ENCODE measurements at regions not wholly inside any gene's neighbourhood (a gene's known extent, or its start where the extent isn't known, plus 50 kb on each side); places are given as distances from the start of the nearest gene placed in this dataset.

- Histone ChIP-seq H3K4me2 (ENCODE audit: low read length, poor library complexity, severe bottlenecking) (no peak overlapping the region), H3K4me3 (ENCODE audit: insufficient read depth in 1 of 2, low read depth in 1 of 2, low read length in 2 of 2) (no peak overlapping the region), H3K9ac (ENCODE audit: low read length) (no peak overlapping the region), H2BK15ac (ENCODE audit: low read depth, poor library complexity, severe bottlenecking) (no peak overlapping the region), H4K8ac (ENCODE audit: low read length) (no peak overlapping the region), H2BK120ac (ENCODE audit: low read depth, low read length) (no peak overlapping the region), H3K23ac (ENCODE audit: low read length in 2 of 2) (no peak overlapping the region), H3K4ac (ENCODE audit: low read depth in 1 of 2, low read length in 2 of 2) (no peak overlapping the region), H3K27me3 (ENCODE audit: control insufficient read depth in 1 of 2, insufficient read depth in 1 of 2, low read length in 2 of 2) (peaks cover 0 to 4% of the 10 kb centered on the region in 2 experiments), H2AK5ac (ENCODE audit: low read length, severe bottlenecking) (no peak overlapping the region), H2BK12ac (ENCODE audit: low read length in 2 of 2) (no peak overlapping the region), H4K91ac (ENCODE audit: low read length) (no peak overlapping the region), H3K9me3 (ENCODE audit: control insufficient read depth, low read length) (no peaks in the 10 kb centered on the region), H3K4me1 (ENCODE audit: control insufficient read depth, insufficient read depth, low read depth, low read length) (no peaks in the 10 kb centered on the region), H3K27ac (ENCODE audit: low read length, poor library complexity, severe bottlenecking) (no peak overlapping the region), H3K18ac (ENCODE audit: low read depth in 1 of 2, low read length in 2 of 2) (no peak overlapping the region), H3K79me1 (replicated peaks; ENCODE audit: low read length, poor library complexity, severe bottlenecking) (no peaks in the 10 kb centered on the region), H2AFZ (ENCODE audit: low read depth, low read length) (no peak overlapping the region), H3K36me3 (ENCODE audit: control insufficient read depth in 1 of 2, insufficient read depth in 2 of 2, low read depth in 1 of 2, low read length in 2 of 2) (no peaks in the 10 kb centered on the region), H2BK5ac (ENCODE audit: low read depth, low read length, poor library complexity, severe bottlenecking) (no peak overlapping the region), H3K14ac (ENCODE audit: low read length in 2 of 2) (no peak overlapping the region)
- DNase-seq: no peak
- WGBS: 29% methylated on average over 1 of the region's 2 CpGs
These were observed 109.6 kb upstream of the IRX6 start for GRCh38 chr16:55214412-55214811.

- Histone ChIP-seq H3K4me3 (ENCODE audit: insufficient read depth in 1 of 2, low read depth in 1 of 2, low read length in 2 of 2) (no peak overlapping the region), H3K4me1 (ENCODE audit: control insufficient read depth, insufficient read depth, low read depth, low read length) (no peaks in the 10 kb centered on the region), H2BK120ac (ENCODE audit: low read depth, low read length) (no peak overlapping the region), H2BK5ac (ENCODE audit: low read depth, low read length, poor library complexity, severe bottlenecking) (no peak overlapping the region), H3K4me2 (ENCODE audit: low read length, poor library complexity, severe bottlenecking) (no peak overlapping the region), H3K36me3 (ENCODE audit: control insufficient read depth in 1 of 2, insufficient read depth in 2 of 2, low read depth in 1 of 2, low read length in 2 of 2) (no peaks in the 10 kb centered on the region), H4K91ac (ENCODE audit: low read length) (no peak overlapping the region), H2AK5ac (ENCODE audit: low read length, severe bottlenecking) (no peak overlapping the region), H3K4ac (ENCODE audit: low read depth in 1 of 2, low read length in 2 of 2) (no peak overlapping the region), H3K9ac (ENCODE audit: low read length) (no peak overlapping the region), H3K9me3 (ENCODE audit: control insufficient read depth, low read length) (no peaks in the 10 kb centered on the region), H2BK12ac (ENCODE audit: low read length in 2 of 2) (no peak overlapping the region), H2BK15ac (ENCODE audit: low read depth, poor library complexity, severe bottlenecking) (no peak overlapping the region), H2AFZ (ENCODE audit: low read depth, low read length) (no peak overlapping the region), H3K18ac (ENCODE audit: low read depth in 1 of 2, low read length in 2 of 2) (no peak overlapping the region), H3K27me3 (ENCODE audit: control insufficient read depth in 1 of 2, insufficient read depth in 1 of 2, low read length in 2 of 2) (peaks cover 0 to 4% of the 10 kb centered on the region in 2 experiments), H3K23ac (ENCODE audit: low read length in 2 of 2) (no peak overlapping the region), H3K27ac (ENCODE audit: low read length, poor library complexity, severe bottlenecking) (no peak overlapping the region), H3K14ac (ENCODE audit: low read length in 2 of 2) (no peak overlapping the region), H3K79me1 (replicated peaks; ENCODE audit: low read length, poor library complexity, severe bottlenecking) (no peaks in the 10 kb centered on the region), H4K8ac (ENCODE audit: low read length) (no peak overlapping the region)
- no peak for DNase-seq
- 90% methylated on average over 3 of the region's 5 CpGs for WGBS
These were observed 109.0 kb upstream of the IRX6 start for GRCh38 chr16:55214974-55215494.

DNA sequence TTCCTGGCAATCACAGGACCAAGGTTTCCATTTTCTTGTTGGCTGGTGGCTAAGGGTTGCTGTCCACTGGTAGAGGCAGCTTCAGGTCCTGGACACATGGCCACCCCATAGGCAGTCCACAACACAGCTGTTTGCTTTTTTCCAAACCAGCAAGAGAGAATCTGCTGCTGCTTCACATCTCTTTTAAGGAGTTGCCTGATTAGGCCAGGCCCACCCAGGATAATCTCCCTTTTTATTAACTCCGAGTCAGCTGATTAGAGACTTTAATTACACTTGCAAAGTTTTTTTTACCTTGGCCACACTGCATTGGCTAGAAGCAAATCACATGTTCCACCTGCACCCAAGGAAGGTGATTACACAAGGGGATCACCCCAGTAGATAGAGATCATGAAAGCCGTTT lies 106.6 kb upstream of the IRX6 start:
- no peak overlapping the region for H2BK5ac ChIP-seq (ENCODE audit: low read depth, low read length, poor library complexity, severe bottlenecking)
- H3K14ac ChIP-seq (ENCODE audit: low read length in 2 of 2): no peak overlapping the region
- H3K9me3 ChIP-seq (ENCODE audit: control insufficient read depth, low read length): no peaks in the 10 kb centered on the region
- no peak overlapping the region for H2AK5ac ChIP-seq (ENCODE audit: low read length, severe bottlenecking)
- no peak overlapping the region for H4K91ac ChIP-seq (ENCODE audit: low read length)
- no peak for DNase-seq
- no peaks in the 10 kb centered on the region for H3K36me3 ChIP-seq (ENCODE audit: control insufficient read depth in 1 of 2, insufficient read depth in 2 of 2, low read depth in 1 of 2, low read length in 2 of 2)
- H3K4me2 ChIP-seq (ENCODE audit: low read length, poor library complexity, severe bottlenecking): no peak overlapping the region
- H3K79me1 ChIP-seq (replicated peaks; ENCODE audit: low read length, poor library complexity, severe bottlenecking): no peaks in the 10 kb centered on the region
- H3K18ac ChIP-seq (ENCODE audit: low read depth in 1 of 2, low read length in 2 of 2): no peak overlapping the region
- WGBS: 82% methylated on average over 1 of the region's 2 CpGs
- H2BK15ac ChIP-seq (ENCODE audit: low read depth, poor library complexity, severe bottlenecking): no peak overlapping the region
- no peaks in the 10 kb centered on the region for H3K4me1 ChIP-seq (ENCODE audit: control insufficient read depth, insufficient read depth, low read depth, low read length)
- H2BK120ac ChIP-seq (ENCODE audit: low read depth, low read length): no peak overlapping the region
- H3K23ac ChIP-seq (ENCODE audit: low read length in 2 of 2): no peak overlapping the region
- peaks cover 0 to 4% of the 10 kb centered on the region in 2 experiments for H3K27me3 ChIP-seq (ENCODE audit: control insufficient read depth in 1 of 2, insufficient read depth in 1 of 2, low read length in 2 of 2)
- H2BK12ac ChIP-seq (ENCODE audit: low read length in 2 of 2): no peak overlapping the region
- H3K4ac ChIP-seq (ENCODE audit: low read depth in 1 of 2, low read length in 2 of 2): no peak overlapping the region
- H2AFZ ChIP-seq (ENCODE audit: low read depth, low read length): no peak overlapping the region
- H3K27ac ChIP-seq (ENCODE audit: low read length, poor library complexity, severe bottlenecking): no peak overlapping the region
- H3K9ac ChIP-seq (ENCODE audit: low read length): no peak overlapping the region
- no peak overlapping the region for H3K4me3 ChIP-seq (ENCODE audit: insufficient read depth in 1 of 2, low read depth in 1 of 2, low read length in 2 of 2)
- H4K8ac ChIP-seq (ENCODE audit: low read length): no peak overlapping the region

GRCh38 chr16:55221836-55222235 lies 102.2 kb upstream of the IRX6 start:
- no peak overlapping the region for H3K9ac ChIP-seq (ENCODE audit: low read length)
- no peak overlapping the region for H3K23ac ChIP-seq (ENCODE audit: low read length in 2 of 2)
- H2AK5ac ChIP-seq (ENCODE audit: low read length, severe bottlenecking): no peak overlapping the region
- no peaks in the 10 kb centered on the region for H3K27me3 ChIP-seq (ENCODE audit: control insufficient read depth in 1 of 2, insufficient read depth in 1 of 2, low read length in 2 of 2)
- no peak overlapping the region for H4K91ac ChIP-seq (ENCODE audit: low read length)
- no peaks in the 10 kb centered on the region for H3K36me3 ChIP-seq (ENCODE audit: control insufficient read depth in 1 of 2, insufficient read depth in 2 of 2, low read depth in 1 of 2, low read length in 2 of 2)
- H2AFZ ChIP-seq (ENCODE audit: low read depth, low read length): no peak overlapping the region
- no peak overlapping the region for H2BK120ac ChIP-seq (ENCODE audit: low read depth, low read length)
- H3K4me3 ChIP-seq (ENCODE audit: insufficient read depth in 1 of 2, low read depth in 1 of 2, low read length in 2 of 2): no peak overlapping the region
- H2BK15ac ChIP-seq (ENCODE audit: low read depth, poor library complexity, severe bottlenecking): no peak overlapping the region
- H3K14ac ChIP-seq (ENCODE audit: low read length in 2 of 2): no peak overlapping the region
- H4K8ac ChIP-seq (ENCODE audit: low read length): no peak overlapping the region
- no peak for DNase-seq
- WGBS: 25% methylated on average over 2 of the region's 3 CpGs
- H3K4me2 ChIP-seq (ENCODE audit: low read length, poor library complexity, severe bottlenecking): no peak overlapping the region
- H3K79me1 ChIP-seq (replicated peaks; ENCODE audit: low read length, poor library complexity, severe bottlenecking): no peaks in the 10 kb centered on the region
- H3K9me3 ChIP-seq (ENCODE audit: control insufficient read depth, low read length): peaks cover 16% of the 10 kb centered on the region
- no peaks in the 10 kb centered on the region for H3K4me1 ChIP-seq (ENCODE audit: control insufficient read depth, insufficient read depth, low read depth, low read length)
- H3K27ac ChIP-seq (ENCODE audit: low read length, poor library complexity, severe bottlenecking): no peak overlapping the region
- H3K18ac ChIP-seq (ENCODE audit: low read depth in 1 of 2, low read length in 2 of 2): no peak overlapping the region
- no peak overlapping the region for H2BK12ac ChIP-seq (ENCODE audit: low read length in 2 of 2)
- H2BK5ac ChIP-seq (ENCODE audit: low read depth, low read length, poor library complexity, severe bottlenecking): no peak overlapping the region
- no peak overlapping the region for H3K4ac ChIP-seq (ENCODE audit: low read depth in 1 of 2, low read length in 2 of 2)
